ENCODE measurements at regions not wholly inside any gene's neighbourhood (a gene's known extent, or its start where the extent isn't known, plus 50 kb on each side); places are given as distances from the start of the nearest gene placed in this dataset.

DNA sequence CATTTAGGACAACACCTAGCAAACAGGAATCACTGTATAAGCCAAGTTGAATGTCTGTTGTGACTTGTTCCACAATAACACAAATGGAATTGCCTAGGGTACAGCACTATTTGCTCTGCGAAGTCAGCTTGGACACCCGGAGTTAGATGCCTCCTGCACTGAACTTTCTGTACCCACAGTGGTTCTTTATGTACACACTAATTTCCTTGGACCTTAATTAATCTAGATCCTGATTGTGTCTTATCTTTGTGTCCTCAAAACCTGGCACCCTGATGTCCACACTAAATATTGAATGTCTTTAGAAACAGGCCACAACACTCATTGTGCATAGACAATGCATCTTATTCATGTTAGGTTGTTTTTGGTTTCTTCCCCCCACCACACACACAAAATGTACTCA lies 278.9 kb upstream of the NR2F2 start:
- TF ChIP-seq EZH2 (IDR thresholded peaks at IDR 0.05; ENCODE audit: borderline replicate concordance, low read depth, low read length, severe bottlenecking): no peak
- TF ChIP-seq, protein P1, sequence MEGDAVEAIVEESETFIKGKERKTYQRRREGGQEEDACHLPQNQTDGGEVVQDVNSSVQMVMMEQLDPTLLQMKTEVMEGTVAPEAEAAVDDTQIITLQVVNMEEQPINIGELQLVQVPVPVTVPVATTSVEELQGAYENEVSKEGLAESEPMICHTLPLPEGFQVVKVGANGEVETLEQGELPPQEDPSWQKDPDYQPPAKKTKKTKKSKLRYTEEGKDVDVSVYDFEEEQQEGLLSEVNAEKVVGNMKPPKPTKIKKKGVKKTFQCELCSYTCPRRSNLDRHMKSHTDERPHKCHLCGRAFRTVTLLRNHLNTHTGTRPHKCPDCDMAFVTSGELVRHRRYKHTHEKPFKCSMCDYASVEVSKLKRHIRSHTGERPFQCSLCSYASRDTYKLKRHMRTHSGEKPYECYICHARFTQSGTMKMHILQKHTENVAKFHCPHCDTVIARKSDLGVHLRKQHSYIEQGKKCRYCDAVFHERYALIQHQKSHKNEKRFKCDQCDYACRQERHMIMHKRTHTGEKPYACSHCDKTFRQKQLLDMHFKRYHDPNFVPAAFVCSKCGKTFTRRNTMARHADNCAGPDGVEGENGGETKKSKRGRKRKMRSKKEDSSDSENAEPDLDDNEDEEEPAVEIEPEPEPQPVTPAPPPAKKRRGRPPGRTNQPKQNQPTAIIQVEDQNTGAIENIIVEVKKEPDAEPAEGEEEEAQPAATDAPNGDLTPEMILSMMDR (IDR thresholded peaks at IDR 0.05; ENCODE audit: borderline replicate concordance, extremely low read depth, low read length, poor library complexity, severe bottlenecking): no peak
